ENCODE measurements at regions not wholly inside any gene's neighbourhood (a gene's known extent, or its start where the extent isn't known, plus 50 kb on each side); places are given as distances from the start of the nearest gene placed in this dataset.

GRCh38 chr15:94930960-94931359 is 699.6 kb downstream of the MCTP2 start:
- TF ChIP-seq CTCF (conservative IDR thresholded peaks at IDR 0.05; ENCODE audit: low read depth in 2 of 2) (no peak), EZH2 (IDR thresholded peaks at IDR 0.05; ENCODE audit: low read depth, unreplicated experiment) (no peak), POLR2AphosphoS5 (IDR thresholded peaks at IDR 0.05; ENCODE audit: low read depth) (no peak), ETS1 (IDR thresholded peaks at IDR 0.05) (no peak), REST (IDR thresholded peaks at IDR 0.05; ENCODE audit: unreplicated experiment) (no peak), EZH2phosphoT487 (IDR thresholded peaks at IDR 0.05; ENCODE audit: unreplicated experiment) (no peak)
